Ishikawa (cell line): ENCODE measurements at regions not wholly inside any gene's neighbourhood (a gene's known extent, or its start where the extent isn't known, plus 50 kb on each side); places are given as distances from the start of the nearest gene placed in this dataset.

Source experiments
- CEBPB ChIP-seq: IDR thresholded peaks from 2 replicates; pipeline ENCODE4 v1.6.1; 2012
- CREB1 ChIP-seq: IDR thresholded peaks from 2 replicates; pipeline ENCODE4 v1.6.1; 2012; ENCODE audit warnings: low read depth
- EGR1 ChIP-seq: IDR thresholded peaks from 2 replicates; pipeline ENCODE4 v1.6.1; 2012
- EP300 ChIP-seq: IDR thresholded peaks from 2 replicates; pipeline ENCODE4 v1.6.1; 2012; ENCODE audit warnings: borderline replicate concordance
- FOXM1 ChIP-seq: IDR thresholded peaks from 2 replicates; pipeline ENCODE4 v1.6.1; 2012; ENCODE audit warnings: low read depth, borderline replicate concordance
- NFIC ChIP-seq: IDR thresholded peaks from 2 replicates; pipeline ENCODE4 v1.6.1; 2012
- RAD21 ChIP-seq: IDR thresholded peaks from 2 replicates; pipeline ENCODE4 v1.6.1; 2012; ENCODE audit warnings: low read depth
- TAF1 ChIP-seq: IDR thresholded peaks from 2 replicates; pipeline ENCODE4 v1.6.1; 2012; ENCODE audit warnings: low read depth, mild to moderate bottlenecking
- TCF12 ChIP-seq: IDR thresholded peaks from 2 replicates; pipeline ENCODE4 v1.6.1; 2012; ENCODE audit warnings: low read depth
- TEAD4 ChIP-seq: IDR thresholded peaks from 2 replicates; pipeline ENCODE4 v1.6.1; 2012
- YY1 ChIP-seq: IDR thresholded peaks from 2 replicates; pipeline ENCODE4 v1.6.1; 2012; ENCODE audit warnings: low read depth
- ZBTB7A ChIP-seq: IDR thresholded peaks from 2 replicates; pipeline ENCODE4 v1.6.1; 2012; ENCODE audit warnings: low read depth
- TF ChIP-seq, protein P1 (sequence below): IDR thresholded peaks from 2 replicates; pipeline ENCODE4 v1.6.1; 2012
- TF ChIP-seq, protein P2 (sequence below): IDR thresholded peaks from 2 replicates; pipeline ENCODE4 v1.6.1; 2012; ENCODE audit warnings: low read depth, mild to moderate bottlenecking
- TF ChIP-seq, protein P3 (sequence below): IDR thresholded peaks from 2 replicates; pipeline ENCODE4 v1.6.1; 2012

DNA sequence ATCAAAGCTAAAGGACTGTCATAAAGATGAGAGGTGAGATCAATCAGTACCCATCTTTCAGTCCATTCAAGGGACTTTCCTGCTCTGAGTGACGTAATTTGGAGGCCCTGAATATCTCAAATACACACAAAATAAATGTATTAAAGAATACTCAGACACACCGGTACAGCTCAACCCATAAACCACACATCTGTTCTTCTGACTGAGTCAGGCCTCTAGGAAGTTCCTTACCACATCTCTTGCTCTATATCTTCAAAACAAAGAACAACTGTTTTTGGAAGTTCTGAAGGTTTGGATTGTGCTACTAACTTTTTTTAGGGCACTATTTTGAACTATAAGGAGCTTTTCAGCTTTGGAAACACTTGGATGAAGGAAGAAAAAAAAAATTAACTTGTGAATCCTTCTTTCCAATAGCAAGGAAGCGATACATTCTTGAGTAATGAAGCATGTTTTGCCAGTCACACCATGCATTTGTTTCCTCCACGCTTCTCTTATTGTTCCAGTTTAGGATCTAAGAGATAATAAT is 866.5 kb upstream of the VRK2 start:
- TF ChIP-seq TAF1 (no peak), FOXM1 (no peak), CREB1 (no peak), CEBPB (no peak), NFIC (no peak), RAD21 (no peak), EGR1 (no peak), EP300 (no peak), TEAD4 (no peak), YY1 (no peak), TCF12 (no peak), ZBTB7A (no peak)
- TF ChIP-seq, protein P1, sequence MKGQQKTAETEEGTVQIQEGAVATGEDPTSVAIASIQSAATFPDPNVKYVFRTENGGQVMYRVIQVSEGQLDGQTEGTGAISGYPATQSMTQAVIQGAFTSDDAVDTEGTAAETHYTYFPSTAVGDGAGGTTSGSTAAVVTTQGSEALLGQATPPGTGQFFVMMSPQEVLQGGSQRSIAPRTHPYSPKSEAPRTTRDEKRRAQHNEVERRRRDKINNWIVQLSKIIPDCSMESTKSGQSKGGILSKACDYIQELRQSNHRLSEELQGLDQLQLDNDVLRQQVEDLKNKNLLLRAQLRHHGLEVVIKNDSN: no peak
- TF ChIP-seq, protein P2, sequence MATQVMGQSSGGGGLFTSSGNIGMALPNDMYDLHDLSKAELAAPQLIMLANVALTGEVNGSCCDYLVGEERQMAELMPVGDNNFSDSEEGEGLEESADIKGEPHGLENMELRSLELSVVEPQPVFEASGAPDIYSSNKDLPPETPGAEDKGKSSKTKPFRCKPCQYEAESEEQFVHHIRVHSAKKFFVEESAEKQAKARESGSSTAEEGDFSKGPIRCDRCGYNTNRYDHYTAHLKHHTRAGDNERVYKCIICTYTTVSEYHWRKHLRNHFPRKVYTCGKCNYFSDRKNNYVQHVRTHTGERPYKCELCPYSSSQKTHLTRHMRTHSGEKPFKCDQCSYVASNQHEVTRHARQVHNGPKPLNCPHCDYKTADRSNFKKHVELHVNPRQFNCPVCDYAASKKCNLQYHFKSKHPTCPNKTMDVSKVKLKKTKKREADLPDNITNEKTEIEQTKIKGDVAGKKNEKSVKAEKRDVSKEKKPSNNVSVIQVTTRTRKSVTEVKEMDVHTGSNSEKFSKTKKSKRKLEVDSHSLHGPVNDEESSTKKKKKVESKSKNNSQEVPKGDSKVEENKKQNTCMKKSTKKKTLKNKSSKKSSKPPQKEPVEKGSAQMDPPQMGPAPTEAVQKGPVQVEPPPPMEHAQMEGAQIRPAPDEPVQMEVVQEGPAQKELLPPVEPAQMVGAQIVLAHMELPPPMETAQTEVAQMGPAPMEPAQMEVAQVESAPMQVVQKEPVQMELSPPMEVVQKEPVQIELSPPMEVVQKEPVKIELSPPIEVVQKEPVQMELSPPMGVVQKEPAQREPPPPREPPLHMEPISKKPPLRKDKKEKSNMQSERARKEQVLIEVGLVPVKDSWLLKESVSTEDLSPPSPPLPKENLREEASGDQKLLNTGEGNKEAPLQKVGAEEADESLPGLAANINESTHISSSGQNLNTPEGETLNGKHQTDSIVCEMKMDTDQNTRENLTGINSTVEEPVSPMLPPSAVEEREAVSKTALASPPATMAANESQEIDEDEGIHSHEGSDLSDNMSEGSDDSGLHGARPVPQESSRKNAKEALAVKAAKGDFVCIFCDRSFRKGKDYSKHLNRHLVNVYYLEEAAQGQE: no peak
- TF ChIP-seq, protein P3, sequence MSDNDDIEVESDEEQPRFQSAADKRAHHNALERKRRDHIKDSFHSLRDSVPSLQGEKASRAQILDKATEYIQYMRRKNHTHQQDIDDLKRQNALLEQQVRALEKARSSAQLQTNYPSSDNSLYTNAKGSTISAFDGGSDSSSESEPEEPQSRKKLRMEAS: no peak

DNA sequence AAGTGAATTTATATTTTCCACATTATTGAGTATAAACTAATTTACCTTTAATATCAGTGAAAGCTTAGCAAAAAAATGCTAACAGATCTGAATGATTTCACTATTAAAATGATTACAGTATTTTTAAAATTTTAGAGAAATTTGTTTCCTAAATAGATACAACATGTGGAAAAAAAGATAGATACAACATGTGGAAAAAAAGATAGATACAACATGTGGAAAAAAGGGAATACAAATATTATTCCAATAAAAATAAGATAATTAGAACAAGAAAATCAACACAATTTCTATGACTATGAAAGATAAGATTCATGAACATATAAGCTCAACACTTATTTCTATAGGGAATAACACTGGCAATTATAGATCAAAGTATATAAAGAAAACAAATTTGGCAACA is 865.9 kb upstream of the VRK2 start:
- TF ChIP-seq, protein P2: no peak
- TF ChIP-seq RAD21 (no peak), NFIC (no peak), TAF1 (no peak), CEBPB (no peak), TCF12 (no peak), FOXM1 (no peak), TEAD4 (no peak), YY1 (no peak), ZBTB7A (no peak)
- TF ChIP-seq, protein P3: no peak
- TF ChIP-seq, protein P1: no peak

DNA sequence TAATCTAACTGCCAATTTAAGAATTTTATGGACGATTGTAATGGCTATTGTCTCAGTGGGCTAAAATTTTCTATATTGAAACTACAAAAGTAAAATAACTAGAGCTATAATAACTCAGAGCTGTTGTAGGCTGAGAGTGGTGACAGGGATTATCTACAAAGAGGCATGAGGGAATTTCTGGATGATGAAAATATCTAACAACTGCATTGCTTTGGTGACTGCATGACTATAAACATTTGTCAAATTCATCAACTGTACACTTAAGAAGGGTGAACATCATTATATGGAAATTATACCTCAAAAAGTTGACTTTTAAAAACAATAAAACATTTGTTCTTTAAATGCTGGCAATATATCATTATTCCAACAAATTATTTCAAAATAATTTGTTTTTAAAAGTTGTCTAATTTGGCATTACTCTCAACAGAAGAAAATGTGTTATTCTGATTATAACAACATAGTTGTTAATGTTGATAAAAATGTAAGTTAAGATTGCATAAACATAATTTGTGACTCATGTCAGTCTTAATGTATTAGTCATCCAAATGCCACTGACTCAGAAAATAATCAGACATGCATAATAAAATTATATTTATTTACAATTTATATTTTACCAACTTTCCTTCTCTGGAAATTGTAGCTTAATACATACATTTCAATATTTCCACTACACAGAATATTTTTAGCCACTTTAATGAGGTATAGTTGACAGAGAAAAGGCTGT is 865.1 kb upstream of the VRK2 start:
- TF ChIP-seq TCF12 (no peak), YY1 (no peak), FOXM1 (no peak)
- TF ChIP-seq, protein P3: no peak
- TF ChIP-seq, protein P1: no peak

DNA sequence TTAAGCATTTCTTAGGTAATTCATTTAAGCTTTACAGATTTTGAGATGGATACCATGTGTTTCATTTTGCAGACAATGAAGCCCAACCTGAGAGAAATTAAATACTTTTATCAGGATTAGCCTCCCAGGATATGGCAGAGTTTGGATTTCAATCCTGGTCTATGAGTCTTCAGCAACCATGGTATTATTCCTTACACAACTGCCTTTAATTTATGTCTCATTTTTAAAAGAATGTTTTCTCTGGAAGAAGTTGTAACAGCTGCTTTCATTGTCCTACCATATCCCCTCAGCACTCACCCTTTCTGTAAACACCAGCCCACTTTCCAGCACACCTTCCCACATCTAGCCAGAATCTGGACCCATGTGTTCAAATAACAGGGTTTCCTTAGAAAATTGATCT is 863.7 kb upstream of the VRK2 start:
- no peak for TF ChIP-seq TEAD4
- TF ChIP-seq CEBPB: no peak
- TF ChIP-seq, protein P2: no peak
- TF ChIP-seq, protein P3: no peak
- no peak for TF ChIP-seq YY1
- no peak for TF ChIP-seq TAF1
- TF ChIP-seq, protein P1: no peak
- no peak for TF ChIP-seq RAD21
- no peak for TF ChIP-seq TCF12
